NCI-H524 treated with DMSO at 0.1 percent for 48 hours (cell line): ENCODE measurements at regions not wholly inside any gene's neighbourhood (a gene's known extent, or its start where the extent isn't known, plus 50 kb on each side); places are given as distances from the start of the nearest gene placed in this dataset.

Source experiments
- DNase-seq: peaks from one replicate; lab custom pipeline; 2025; lab: John Stamatoyannopoulos, UW

GRCh38 chr7:94236960-94237359 is 157.7 kb upstream of the COL1A2 start:
- no peak for DNase-seq

DNA sequence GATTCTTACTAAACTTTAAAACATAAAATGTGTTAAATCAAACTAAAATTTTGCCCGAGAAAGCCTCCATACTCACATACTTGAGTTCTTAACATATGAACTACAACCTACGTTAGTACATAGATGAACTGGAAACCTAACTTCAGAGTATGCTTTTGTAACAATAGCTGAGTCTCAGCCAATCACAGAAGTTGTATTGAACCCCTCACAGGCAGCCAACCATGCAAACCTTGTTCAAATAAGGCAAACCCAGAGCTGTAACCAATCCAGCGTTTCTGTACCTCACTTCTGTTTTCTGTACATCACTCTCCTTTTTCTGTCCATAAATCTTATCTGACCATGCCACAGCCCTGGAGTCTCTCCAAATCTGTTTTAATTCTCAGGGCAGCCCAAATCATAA is 157.3 kb upstream of the COL1A2 start:
- no peak for DNase-seq

DNA sequence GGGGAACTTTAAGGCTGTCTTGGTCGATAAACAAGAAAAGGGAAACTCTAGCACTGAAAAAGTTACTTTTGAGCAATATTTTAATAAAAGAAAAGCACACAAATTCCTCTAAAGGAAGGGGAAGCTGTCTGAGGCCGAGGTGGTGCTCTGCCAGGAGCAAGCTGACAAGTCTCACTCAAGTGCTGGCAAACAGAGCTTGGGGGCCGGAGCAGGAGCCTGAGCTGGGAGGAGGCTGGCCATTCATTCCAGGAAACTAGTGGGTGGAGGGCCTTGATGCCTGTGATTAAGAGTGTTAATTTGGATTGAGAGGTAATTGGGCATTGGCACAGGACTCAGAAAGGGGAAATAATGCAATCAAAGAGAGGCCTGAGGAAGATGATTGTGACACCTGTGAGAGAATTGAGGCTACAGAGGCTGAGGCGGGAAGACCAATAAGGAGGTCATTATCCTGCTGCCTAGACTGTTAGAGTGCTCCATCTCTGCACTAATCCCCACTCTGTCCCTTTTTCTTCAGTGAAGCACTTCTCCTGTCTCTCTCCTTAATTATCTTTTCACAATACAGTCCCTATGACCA is 154.9 kb upstream of the COL1A2 start:
- DNase-seq = no peak

DNA sequence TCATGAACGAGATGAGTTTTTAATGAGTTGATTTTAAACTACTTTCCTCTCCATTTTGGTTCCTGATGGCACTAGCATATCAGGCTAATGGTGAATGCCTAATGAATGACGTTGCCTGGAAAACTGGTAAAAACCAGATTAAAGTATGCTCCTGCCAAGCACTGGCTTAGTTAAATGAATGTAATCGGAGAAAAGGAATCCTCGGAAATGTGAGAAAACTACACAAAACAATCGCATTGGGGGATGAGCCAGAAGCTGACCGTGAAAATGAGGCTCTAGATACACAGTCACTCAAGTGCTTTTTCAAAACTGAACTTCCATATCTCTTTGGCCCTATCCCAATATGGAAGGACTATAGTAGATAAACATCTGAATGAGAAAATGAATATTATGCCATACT is 153.8 kb upstream of the COL1A2 start:
- no peak for DNase-seq

DNA sequence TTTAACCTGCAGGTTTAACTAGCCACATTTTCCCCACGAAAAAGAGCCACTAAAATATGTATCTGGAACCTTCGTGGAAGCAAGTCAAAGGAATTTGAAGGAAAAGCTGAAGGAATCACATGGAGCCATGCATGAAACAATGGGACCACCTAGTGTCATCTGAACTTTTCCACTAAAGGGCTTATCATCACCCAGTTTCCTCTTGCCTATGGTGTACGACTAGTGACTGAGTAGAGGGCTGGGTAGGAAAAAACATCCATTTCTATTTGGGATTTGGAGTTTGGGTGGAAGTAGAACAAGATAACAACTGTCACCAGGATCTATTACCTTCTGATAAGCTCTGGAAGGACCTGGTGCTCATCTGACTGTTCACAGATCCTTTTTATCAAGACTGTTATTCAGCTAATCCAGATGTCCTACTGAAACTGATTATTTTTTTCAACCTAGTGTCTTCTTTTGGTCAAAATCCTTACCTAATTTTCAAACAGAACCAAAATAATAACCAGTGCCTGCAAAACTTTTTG is 153.2 kb upstream of the COL1A2 start:
- no peak for DNase-seq

- no peak for DNase-seq
Measured at GRCh38 chr7:94243066-94243711, 151.5 kb upstream of the COL1A2 start.

DNA sequence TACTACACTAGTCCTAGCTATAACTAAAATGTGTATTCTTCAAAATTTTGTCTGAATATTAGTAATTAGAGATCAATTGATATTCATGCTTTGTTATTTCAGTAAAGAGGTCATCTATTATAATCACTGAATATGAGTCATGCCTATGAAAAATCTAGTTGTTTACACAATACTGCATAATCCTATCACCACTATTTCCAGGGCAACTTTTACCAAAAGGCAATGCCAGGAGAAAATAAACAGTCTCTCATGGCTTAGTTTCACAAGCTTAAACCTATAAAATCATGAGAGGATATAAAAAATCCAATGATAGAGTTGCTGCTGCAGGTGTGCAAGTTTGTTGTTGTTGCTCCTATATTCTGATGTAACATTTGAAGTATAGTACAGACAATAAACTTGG is 149.9 kb upstream of the COL1A2 start:
- no peak for DNase-seq

- no peak for DNase-seq
Measured at GRCh38 chr7:94245500-94245899, 149.2 kb upstream of the COL1A2 start.

DNA sequence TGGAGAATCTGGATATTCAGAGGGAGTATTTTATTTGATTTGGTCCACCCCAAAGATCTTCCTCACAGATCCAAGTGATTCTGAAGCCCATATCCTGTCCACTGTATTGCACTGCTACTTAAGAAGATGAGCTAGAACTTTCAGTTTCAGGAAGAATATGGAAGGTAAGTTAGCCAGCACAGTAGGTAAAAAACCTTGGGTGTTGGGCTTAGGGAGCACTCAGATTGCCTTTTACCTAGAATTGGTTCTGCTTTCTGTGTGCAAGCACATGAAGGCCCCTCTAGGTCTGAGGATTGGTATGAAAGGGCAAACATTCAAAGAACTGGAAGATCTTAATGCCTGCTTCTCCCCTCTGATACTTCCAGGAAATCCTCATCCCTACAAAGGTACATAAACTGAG is 146.7 kb upstream of the COL1A2 start:
- no peak for DNase-seq

DNA sequence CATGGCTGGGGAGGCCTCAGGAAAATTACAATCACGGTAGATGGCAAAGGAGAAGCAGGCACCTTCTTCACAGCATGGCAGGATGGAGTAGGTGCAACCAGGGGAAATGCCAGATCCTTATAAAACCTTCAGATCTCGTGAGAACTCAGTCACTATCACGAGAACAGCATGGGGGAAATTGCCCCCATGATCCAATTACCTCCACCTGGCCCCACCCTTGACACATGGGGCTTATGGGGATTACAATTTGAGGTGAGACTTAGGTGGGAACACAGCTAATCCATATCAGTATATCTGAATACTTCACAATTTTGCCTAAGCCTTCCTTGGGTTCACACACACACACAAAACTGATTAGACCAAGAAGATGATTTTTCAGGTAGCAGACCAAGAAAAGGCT is 145.1 kb upstream of the COL1A2 start:
- peak; percentile 42 for DNase-seq

DNA sequence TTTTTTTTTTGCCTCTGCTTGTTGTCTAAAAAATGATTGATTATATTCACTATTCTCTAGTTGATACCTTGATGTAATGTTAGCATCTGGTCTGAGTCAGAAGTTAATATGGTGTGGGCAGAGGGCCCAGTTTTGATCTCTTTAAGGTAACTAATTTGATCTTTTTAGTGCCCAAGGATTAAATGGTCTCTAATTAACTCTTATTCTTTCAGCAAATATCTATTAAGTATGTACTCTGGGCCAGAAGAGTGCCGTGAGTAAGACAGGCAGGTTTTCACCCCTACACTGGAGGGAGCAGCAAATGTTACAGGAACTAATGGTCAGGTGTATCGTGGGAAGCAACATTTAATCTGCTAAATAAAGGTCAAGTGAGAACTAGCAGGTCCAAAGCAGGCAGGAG is 144.6 kb upstream of the COL1A2 start:
- peak; percentile 60 for DNase-seq

DNA sequence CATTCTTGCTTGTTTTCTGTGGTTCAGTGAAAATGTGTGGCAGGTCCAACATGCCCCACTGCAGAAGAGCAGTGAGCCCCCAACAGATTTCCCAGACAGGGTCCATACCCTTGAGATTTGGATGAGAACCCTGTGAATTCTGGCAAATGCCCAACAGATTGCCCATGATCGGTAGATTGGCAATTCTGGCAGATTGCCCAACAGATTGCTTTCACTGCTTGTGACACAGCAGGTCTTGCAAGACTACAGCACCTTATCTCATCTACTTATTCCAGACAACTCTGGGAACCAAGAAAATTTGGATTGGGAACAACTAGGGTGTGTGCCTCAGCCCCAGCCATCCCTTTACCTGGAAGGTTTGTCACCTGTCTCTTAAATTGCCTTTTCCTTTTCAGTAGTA is 143.7 kb upstream of the COL1A2 start:
- DNase-seq = no peak

DNA sequence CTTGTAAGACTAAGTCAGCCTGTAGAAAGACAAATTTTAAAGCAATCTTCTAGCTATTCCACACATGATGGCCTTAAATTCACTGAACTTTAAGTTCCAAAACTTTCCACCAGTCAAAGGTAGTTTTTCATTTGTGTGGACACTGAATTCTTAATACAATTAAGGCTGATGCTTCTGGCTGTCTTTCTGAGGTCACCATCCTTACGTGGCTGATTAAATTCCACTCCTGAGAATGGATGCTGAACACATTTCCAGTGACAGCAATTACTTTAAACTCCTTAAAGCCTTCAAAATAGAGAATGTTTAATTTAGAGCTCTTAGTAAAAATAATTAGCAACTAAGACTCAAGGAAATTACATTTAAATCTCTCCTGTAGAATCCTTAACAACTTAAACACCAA is 142.6 kb upstream of the COL1A2 start:
- DNase-seq = no peak

DNA sequence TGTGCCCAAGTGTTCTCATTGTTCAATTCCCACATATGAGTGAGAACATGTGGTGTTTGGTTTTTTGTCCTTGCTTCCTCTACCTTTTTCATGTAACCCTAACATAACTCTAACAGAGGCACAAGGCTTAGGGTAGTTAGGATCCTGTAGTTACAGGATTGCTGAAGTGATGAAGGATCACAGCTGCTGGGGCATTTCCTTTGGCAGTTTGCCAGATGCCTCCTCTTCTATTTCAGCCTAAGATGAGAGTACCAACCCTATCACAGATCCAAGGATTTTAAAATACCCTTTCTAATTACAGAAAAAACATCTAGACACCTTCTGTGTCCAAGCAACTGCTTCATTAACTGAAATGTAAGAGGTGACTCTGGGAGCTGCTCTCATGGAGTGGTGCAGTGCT is 141.7 kb upstream of the COL1A2 start:
- DNase-seq = peak; percentile 78

GRCh38 chr7:94253686-94254085 is 141.0 kb upstream of the COL1A2 start:
- no peak for DNase-seq

- peak; percentile 88 for DNase-seq
Measured at GRCh38 chr7:94258418-94259300, 136.0 kb upstream of the COL1A2 start.

DNA sequence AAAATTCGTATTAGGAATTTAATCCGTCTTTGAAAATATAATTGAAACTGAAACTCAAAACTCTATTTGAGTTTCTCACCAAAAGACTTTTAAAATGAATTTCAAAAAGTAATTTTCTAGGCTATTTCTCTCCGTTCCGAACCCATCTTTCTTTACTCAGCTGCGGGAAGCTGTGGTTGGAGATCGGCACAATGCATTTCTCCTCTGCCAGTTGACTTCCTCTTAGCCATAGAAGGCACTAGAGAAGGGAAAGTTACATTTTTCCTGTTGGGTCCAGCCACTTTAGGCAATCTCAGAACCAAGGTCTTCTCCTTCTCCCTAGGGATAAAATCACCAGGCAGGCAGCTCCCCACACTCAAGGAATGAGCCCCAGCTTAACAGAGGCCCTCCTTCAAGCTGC is 133.6 kb upstream of the COL1A2 start:
- no peak for DNase-seq

- no peak for DNase-seq
Measured at GRCh38 chr7:94264756-94265155, 129.9 kb upstream of the COL1A2 start.

GRCh38 chr7:94265456-94265855 is 129.2 kb upstream of the COL1A2 start:
- no peak for DNase-seq

- DNase-seq = no peak
Measured at GRCh38 chr7:94266238-94266644, 128.5 kb upstream of the COL1A2 start.

GRCh38 chr7:94270772-94271171 is 123.9 kb upstream of the COL1A2 start:
- DNase-seq = no peak

DNA sequence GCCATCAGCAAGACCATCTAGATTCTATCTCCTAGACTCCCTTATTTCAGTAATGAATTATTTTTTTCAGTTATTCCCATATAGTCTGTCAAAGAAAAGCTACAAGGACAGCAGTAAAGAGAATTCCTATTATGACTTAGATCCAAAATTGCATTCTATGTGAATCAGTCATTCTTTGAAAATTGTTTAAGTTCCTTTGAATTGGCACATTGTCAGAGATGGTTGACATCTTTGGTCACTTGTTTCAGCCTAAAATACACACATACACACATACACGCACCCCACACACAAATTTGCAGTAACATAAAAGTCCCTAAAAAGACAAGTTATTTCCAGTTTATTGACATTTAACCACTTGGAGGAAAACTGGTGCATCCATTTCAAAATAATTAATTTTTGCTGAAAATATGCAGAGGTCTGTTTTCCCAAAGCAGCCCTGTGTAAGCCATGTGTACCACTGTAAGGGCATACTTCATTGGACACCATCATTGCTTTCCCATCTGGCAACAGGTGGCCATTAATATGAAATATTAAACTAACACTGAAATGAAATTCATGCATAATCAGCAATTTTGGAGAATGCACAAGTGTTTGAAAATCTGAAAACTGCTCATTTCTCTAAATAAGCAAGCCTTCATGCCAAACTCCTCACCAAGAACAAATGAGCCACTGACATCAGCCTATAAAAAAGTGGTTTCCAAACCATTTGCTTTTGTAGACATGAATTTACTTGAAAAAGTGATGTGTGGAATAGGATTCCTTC is 121.7 kb upstream of the COL1A2 start:
- no peak for DNase-seq
